Uterus (tissue), 2 donors: ENCODE measurements at regions not wholly inside any gene's neighbourhood (a gene's known extent, or its start where the extent isn't known, plus 50 kb on each side); places are given as distances from the start of the nearest gene placed in this dataset.

ENCODE experiments used
- POLR2A ChIP-seq, 2 donors: fragments of 450-650 bp; IDR thresholded peaks; one replicate each; pipeline ENCODE4 v1.6.1; 2016; ENCODE audit warnings: antibody characterized with exemption in 2 of 2, mild to moderate bottlenecking in 1 of 2, moderate library complexity in 1 of 2
- TF ChIP-seq, protein P1 (sequence below), 4 experiments: fragments of 200-600 bp in 2 of 4; fragments of 450-650 bp in 2 of 4; sonication (generic) in 2 of 4; IDR thresholded peaks; one replicate each; pipeline ENCODE4 v1.5.1; 2016 to 2019; ENCODE audit warnings: antibody characterized with exemption in 4 of 4, mild to moderate bottlenecking in 2 of 4, moderate library complexity in 1 of 4

DNA sequence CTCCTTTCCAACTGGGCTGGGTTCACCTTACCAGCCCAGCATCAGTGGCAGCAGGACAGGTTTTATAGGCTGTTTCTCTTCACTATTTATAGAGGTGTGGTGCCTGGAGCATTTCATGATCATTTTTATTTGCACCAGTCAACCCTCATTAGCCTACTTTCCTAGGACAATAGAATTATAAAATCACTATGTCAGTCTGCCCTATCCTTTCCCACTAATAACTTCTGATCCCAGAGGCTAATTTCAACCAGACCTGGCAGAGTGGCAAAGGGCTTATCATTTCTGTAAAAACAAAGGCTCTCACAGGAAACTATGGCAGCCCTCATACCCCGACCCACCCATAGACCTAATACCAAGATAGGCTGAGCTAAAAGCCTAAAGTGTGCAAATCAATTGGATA lies 243.5 kb upstream of the TMEFF2 start:
- TF ChIP-seq, protein P1, sequence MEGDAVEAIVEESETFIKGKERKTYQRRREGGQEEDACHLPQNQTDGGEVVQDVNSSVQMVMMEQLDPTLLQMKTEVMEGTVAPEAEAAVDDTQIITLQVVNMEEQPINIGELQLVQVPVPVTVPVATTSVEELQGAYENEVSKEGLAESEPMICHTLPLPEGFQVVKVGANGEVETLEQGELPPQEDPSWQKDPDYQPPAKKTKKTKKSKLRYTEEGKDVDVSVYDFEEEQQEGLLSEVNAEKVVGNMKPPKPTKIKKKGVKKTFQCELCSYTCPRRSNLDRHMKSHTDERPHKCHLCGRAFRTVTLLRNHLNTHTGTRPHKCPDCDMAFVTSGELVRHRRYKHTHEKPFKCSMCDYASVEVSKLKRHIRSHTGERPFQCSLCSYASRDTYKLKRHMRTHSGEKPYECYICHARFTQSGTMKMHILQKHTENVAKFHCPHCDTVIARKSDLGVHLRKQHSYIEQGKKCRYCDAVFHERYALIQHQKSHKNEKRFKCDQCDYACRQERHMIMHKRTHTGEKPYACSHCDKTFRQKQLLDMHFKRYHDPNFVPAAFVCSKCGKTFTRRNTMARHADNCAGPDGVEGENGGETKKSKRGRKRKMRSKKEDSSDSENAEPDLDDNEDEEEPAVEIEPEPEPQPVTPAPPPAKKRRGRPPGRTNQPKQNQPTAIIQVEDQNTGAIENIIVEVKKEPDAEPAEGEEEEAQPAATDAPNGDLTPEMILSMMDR (IDR thresholded peaks at IDR 0.05), result no peak
- no peak for TF ChIP-seq POLR2A (IDR thresholded peaks at IDR 0.05)
